Esophagus squamous epithelium (tissue), 5 donors: ENCODE measurements at regions not wholly inside any gene's neighbourhood (a gene's known extent, or its start where the extent isn't known, plus 50 kb on each side); places are given as distances from the start of the nearest gene placed in this dataset.

ENCODE experiments used
- DNase-seq: peaks from one replicate; lab custom pipeline; 2025; lab: John Stamatoyannopoulos, UW
- H3K27ac ChIP-seq, 4 donors: fragments of 200-600 bp; sonication (generic); one replicate each; pipeline ENCODE4 v1.5.1; 2016 to 2019; ENCODE audit warnings: mild to moderate bottlenecking in 1 of 4
- H3K27me3 ChIP-seq, 4 donors: fragments of 200-600 bp; sonication (generic); 1 replicate in 3 of 4; 2 replicates in 1 of 4; pipeline versions ENCODE4 v1.5.1 to v1.6.0; 2017 to 2021; ENCODE audit warnings: antibody characterized with exemption in 1 of 4
- H3K36me3 ChIP-seq, 3 donors: fragments of 200-600 bp; sonication (generic); one replicate each; pipeline ENCODE4 v1.5.1; 2016 to 2019
- H3K4me1 ChIP-seq, 3 donors: fragments of 200-600 bp; sonication (generic); one replicate each; pipeline ENCODE4 v1.5.1; 2017 to 2019
- H3K4me3 ChIP-seq, 4 donors: fragments of 200-600 bp; sonication (generic); 1 replicate in 3 of 4; 2 replicates in 1 of 4; pipeline ENCODE4 v1.5.1; 2016 to 2019; ENCODE audit warnings: mild to moderate bottlenecking in 2 of 4, moderate library complexity in 1 of 4
- H3K9me3 ChIP-seq, 3 donors: fragments of 200-600 bp; sonication (generic); one replicate each; pipeline ENCODE4 v1.5.1; 2016 to 2019
- CTCF ChIP-seq, 6 experiments: fragments of 450-650 bp in 4 of 6; fragments of 200-600 bp in 2 of 6; sonication (generic) in 2 of 6; IDR thresholded peaks; one replicate each; pipeline ENCODE4 v1.5.1; 2016 to 2019; ENCODE audit warnings: antibody characterized with exemption in 6 of 6, mild to moderate bottlenecking in 4 of 6, moderate library complexity in 4 of 6
- POLR2A ChIP-seq, 4 donors: fragments of 450-650 bp; IDR thresholded peaks; one replicate each; pipeline ENCODE4 v1.6.1; 2017; ENCODE audit warnings: antibody characterized with exemption in 4 of 4, mild to moderate bottlenecking in 4 of 4, moderate library complexity in 3 of 4
- WGBS, 2 donors: methylation state at CpG; one replicate each; pipeline ENCODE4 v1.1.5; 2018; 5-methylcytosine and 5-hydroxymethylcytosine counted together
- intact Hi-C: fragments of 100-400 bp; cut with DNase I; formaldehyde crosslinking; loops from one replicate; pipeline ENCODE4 v1.15.0; 2022
- donor health status: DM: yes; HTN: yes; CAD: no.

GRCh38 chr7:42987648-42988214 lies 55.6 kb downstream of the MRPL32 start:
- Histone ChIP-seq H3K9me3 (no peaks in the 10 kb centered on the region), H3K27ac (no peak overlapping the region), H3K36me3 (no peaks in the 10 kb centered on the region), H3K27me3 (peaks cover 0 to 10% (median 0%) of the 10 kb centered on the region in 4 donors), H3K4me1 (no peaks in the 10 kb centered on the region), H3K4me3 (no peak overlapping the region)
- WGBS, 2 donors: 79% methylated on average over 3 of the region's 3 CpGs
- intact Hi-C loops: no loop called here
- DNase-seq: no peak
- TF ChIP-seq POLR2A (IDR thresholded peaks at IDR 0.05) (no peak), CTCF (IDR thresholded peaks at IDR 0.05) (no peak)

GRCh38 chr7:42991024-42991423 lies 58.8 kb downstream of the MRPL32 start:
- Histone ChIP-seq H3K27me3 (peaks cover 0 to 10% (median 0%) of the 10 kb centered on the region in 4 donors), H3K4me1 (no peaks in the 10 kb centered on the region), H3K4me3 (no peak overlapping the region), H3K9me3 (no peaks in the 10 kb centered on the region), H3K36me3 (no peaks in the 10 kb centered on the region), H3K27ac (no peak overlapping the region)
- no peak for DNase-seq
- intact Hi-C loops: no loop called here
- TF ChIP-seq POLR2A (IDR thresholded peaks at IDR 0.05) (no peak), CTCF (IDR thresholded peaks at IDR 0.05) (no peak)
- WGBS, 2 donors: 53 to 64% methylated on average over 1 of the region's 1 CpG

- intact Hi-C loops: no loop called here
- TF ChIP-seq POLR2A (IDR thresholded peaks at IDR 0.05) (no peak), CTCF (IDR thresholded peaks at IDR 0.05) (no peak)
- H3K27me3 ChIP-seq: peaks cover 0 to 10% (median 0%) of the 10 kb centered on the region in 4 donors
- no peak overlapping the region for H3K27ac ChIP-seq
- no peaks in the 10 kb centered on the region for H3K36me3 ChIP-seq
- no peak overlapping the region for H3K4me3 ChIP-seq
- DNase-seq: no peak
- 61 to 67% methylated on average over 11 to 13 of the region's 13 CpGs for WGBS, 2 donors
- no peaks in the 10 kb centered on the region for H3K4me1 ChIP-seq
- H3K9me3 ChIP-seq: no peaks in the 10 kb centered on the region
These were observed 59.9 kb downstream of the MRPL32 start for GRCh38 chr7:42991913-42992591.

- no peaks in the 10 kb centered on the region for H3K36me3 ChIP-seq
- intact Hi-C loops: no loop called here
- no peaks in the 10 kb centered on the region for H3K4me1 ChIP-seq
- DNase-seq: no peak
- peaks cover 0 to 6% (median 0%) of the 10 kb centered on the region in 4 donors for H3K27me3 ChIP-seq
- no peak for TF ChIP-seq CTCF (IDR thresholded peaks at IDR 0.05)
- no peak for TF ChIP-seq POLR2A (IDR thresholded peaks at IDR 0.05)
- no peak overlapping the region for H3K4me3 ChIP-seq
- 81 to 82% methylated on average over 9 of the region's 9 CpGs for WGBS, 2 donors
- no peak overlapping the region for H3K27ac ChIP-seq
- H3K9me3 ChIP-seq: no peaks in the 10 kb centered on the region
These were observed 60.9 kb downstream of the MRPL32 start for GRCh38 chr7:42993038-42993437.

- intact Hi-C loops: no loop called here
- TF ChIP-seq POLR2A (IDR thresholded peaks at IDR 0.05) (no peak), CTCF (IDR thresholded peaks at IDR 0.05) (no peak)
- WGBS, 2 donors: 79 to 83% methylated on average over 2 of the region's 2 CpGs
- DNase-seq: no peak
- Histone ChIP-seq H3K4me3 (no peak overlapping the region), H3K9me3 (no peaks in the 10 kb centered on the region), H3K36me3 (no peaks in the 10 kb centered on the region), H3K27me3 (peaks cover 0 to 4% (median 0%) of the 10 kb centered on the region in 4 donors), H3K4me1 (no peaks in the 10 kb centered on the region), H3K27ac (no peak overlapping the region)
These were observed 61.9 kb downstream of the MRPL32 start for GRCh38 chr7:42994096-42994495.
